ENCODE measurements at regions not wholly inside any gene's neighbourhood (a gene's known extent, or its start where the extent isn't known, plus 50 kb on each side); places are given as distances from the start of the nearest gene placed in this dataset.

DNA sequence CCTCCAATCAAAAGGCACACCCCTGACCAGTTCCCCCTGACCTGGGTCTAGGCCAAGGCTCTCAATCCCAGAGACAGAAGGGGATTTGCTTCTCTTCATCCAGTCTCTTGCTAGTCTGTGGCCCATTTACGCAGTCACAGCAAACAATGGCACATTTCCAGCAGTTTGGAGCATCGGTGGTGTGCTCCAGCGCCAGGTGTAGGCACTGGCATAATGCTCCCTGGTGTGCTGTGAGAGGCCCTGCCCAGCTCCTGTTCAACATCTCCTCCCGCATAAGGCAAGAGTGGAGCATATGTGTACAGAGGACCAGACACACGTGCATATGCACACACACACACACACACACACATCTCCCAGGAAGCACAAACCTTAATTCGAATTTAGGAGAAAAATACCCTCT, 79.5 kb upstream of the ERCC6L2 start:
- no peak overlapping the region for H3K27ac ChIP-seq (ENCODE audit: low read length)
- H3K9me3 ChIP-seq (replicated peaks; ENCODE audit: insufficient read depth, low read length), result no peaks in the 10 kb centered on the region
- DNase-seq, result no peak
- TF ChIP-seq EZH2 (optimal IDR thresholded peaks at IDR 0.05; ENCODE audit: low read depth, low read length) (no peak), EZH2phosphoT487 (IDR thresholded peaks at IDR 0.05; ENCODE audit: low read length) (no peak)
- TF ChIP-seq, protein P1, sequence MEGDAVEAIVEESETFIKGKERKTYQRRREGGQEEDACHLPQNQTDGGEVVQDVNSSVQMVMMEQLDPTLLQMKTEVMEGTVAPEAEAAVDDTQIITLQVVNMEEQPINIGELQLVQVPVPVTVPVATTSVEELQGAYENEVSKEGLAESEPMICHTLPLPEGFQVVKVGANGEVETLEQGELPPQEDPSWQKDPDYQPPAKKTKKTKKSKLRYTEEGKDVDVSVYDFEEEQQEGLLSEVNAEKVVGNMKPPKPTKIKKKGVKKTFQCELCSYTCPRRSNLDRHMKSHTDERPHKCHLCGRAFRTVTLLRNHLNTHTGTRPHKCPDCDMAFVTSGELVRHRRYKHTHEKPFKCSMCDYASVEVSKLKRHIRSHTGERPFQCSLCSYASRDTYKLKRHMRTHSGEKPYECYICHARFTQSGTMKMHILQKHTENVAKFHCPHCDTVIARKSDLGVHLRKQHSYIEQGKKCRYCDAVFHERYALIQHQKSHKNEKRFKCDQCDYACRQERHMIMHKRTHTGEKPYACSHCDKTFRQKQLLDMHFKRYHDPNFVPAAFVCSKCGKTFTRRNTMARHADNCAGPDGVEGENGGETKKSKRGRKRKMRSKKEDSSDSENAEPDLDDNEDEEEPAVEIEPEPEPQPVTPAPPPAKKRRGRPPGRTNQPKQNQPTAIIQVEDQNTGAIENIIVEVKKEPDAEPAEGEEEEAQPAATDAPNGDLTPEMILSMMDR (IDR thresholded peaks at IDR 0.05; ENCODE audit: low read length), result no peak
- H3K79me2 ChIP-seq (ENCODE audit: low read length), result no peaks in the 10 kb centered on the region
- no peaks in the 10 kb centered on the region for H3K4me1 ChIP-seq (ENCODE audit: low read length)
- no peak overlapping the region for H3K4me2 ChIP-seq (ENCODE audit: low read depth, low read length)
- H2AFZ ChIP-seq (ENCODE audit: low read length), result no peak overlapping the region
- H3K9me2 ChIP-seq (replicated peaks; ENCODE audit: insufficient read depth, low read length), result no peaks in the 10 kb centered on the region
- H3K4me3 ChIP-seq (ENCODE audit: low read length), result no peak overlapping the region
- H3K9ac ChIP-seq (ENCODE audit: low read length), result no peak overlapping the region
- no peaks in the 10 kb centered on the region for H3K27me3 ChIP-seq (replicated peaks; ENCODE audit: insufficient read depth, low read length)
- no peaks in the 10 kb centered on the region for H4K20me1 ChIP-seq (ENCODE audit: insufficient read depth, low read length)
- no peaks in the 10 kb centered on the region for H3K36me3 ChIP-seq (replicated peaks; ENCODE audit: insufficient read depth, low read length)
- H3F3A ChIP-seq (ENCODE audit: insufficient read depth, low read length), result no peaks in the 10 kb centered on the region

DNA sequence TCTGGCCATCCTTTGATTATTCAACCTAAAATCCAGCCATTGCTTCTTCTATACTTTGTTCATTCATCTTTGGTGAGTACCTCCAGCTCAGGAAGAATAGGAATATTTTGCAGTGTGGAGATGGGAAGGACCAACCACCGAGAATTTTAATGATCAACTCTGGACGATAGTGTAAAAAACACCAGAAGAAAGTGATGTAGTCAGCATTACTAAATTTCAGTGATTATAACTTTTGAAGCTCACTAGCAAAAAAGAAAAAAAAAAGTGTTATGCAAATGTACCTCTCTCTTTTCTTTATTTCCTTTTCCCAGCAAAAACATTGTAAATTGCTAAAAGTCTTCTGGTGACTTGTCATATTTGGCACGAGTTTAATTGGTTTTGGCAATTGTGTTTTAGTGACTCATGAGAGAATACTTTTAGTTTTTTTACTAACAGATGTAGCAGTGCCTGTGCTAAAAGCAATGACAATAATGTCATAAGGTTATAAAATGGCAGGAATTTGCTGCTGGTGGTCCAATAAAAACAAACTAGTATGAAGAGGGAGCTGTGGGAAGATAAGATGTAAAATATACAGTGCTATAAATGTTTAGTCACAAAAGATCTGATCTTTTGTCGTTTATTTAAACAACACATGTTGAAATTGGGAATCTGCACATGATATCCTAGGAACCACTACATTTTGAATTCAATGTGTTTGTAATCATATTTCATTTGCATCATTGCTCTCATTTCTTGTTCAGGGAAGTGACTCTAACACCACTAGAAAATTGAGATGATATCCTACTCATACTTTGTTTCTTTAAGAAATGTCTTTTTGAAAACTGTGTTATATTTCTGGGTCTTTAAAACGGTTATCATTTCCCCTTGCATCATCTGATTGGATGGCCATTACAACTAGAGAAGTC, 81.3 kb upstream of the ERCC6L2 start:
- Histone ChIP-seq H3K36me3 (replicated peaks; ENCODE audit: insufficient read depth, low read length) (no peaks in the 10 kb centered on the region), H3K9me2 (replicated peaks; ENCODE audit: insufficient read depth, low read length) (no peaks in the 10 kb centered on the region), H3K4me2 (ENCODE audit: low read depth, low read length) (no peak overlapping the region), H3K4me1 (ENCODE audit: low read length) (no peaks in the 10 kb centered on the region), H3K9ac (ENCODE audit: low read length) (no peak overlapping the region), H2AFZ (ENCODE audit: low read length) (no peak overlapping the region), H3K27ac (ENCODE audit: low read length) (no peak overlapping the region), H3K79me2 (ENCODE audit: low read length) (no peaks in the 10 kb centered on the region), H3K4me3 (ENCODE audit: low read length) (no peak overlapping the region), H3F3A (ENCODE audit: insufficient read depth, low read length) (no peaks in the 10 kb centered on the region), H4K20me1 (ENCODE audit: insufficient read depth, low read length) (no peaks in the 10 kb centered on the region), H3K27me3 (replicated peaks; ENCODE audit: insufficient read depth, low read length) (no peaks in the 10 kb centered on the region), H3K9me3 (replicated peaks; ENCODE audit: insufficient read depth, low read length) (no peaks in the 10 kb centered on the region)
- TF ChIP-seq EZH2phosphoT487 (IDR thresholded peaks at IDR 0.05; ENCODE audit: low read length) (no peak), EZH2 (optimal IDR thresholded peaks at IDR 0.05; ENCODE audit: low read depth, low read length) (no peak)
- TF ChIP-seq, protein P1 (IDR thresholded peaks at IDR 0.05; ENCODE audit: low read length), result no peak
- DNase-seq, result no peak

DNA sequence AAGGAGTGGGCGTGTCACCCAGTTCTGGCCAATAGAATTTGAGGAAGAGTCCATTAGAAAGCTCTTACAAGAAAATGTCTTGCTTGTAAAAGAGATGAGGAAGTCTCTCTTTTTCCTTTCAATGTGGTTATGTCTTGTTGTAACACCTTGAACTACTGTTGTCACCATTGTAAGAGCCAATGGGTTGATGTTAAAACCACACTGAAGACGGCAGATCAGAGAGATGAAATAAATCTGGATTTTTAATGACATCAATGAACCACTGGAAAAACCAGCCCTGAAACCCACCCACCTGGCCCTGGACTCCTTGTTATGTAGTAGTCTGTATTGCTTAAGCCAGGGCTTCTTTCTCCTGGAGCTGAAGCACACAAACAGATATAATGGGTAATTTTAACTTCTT, 83.8 kb upstream of the ERCC6L2 start:
- Histone ChIP-seq H3K4me2 (ENCODE audit: low read depth, low read length) (no peak overlapping the region), H3K4me3 (ENCODE audit: low read length) (no peak overlapping the region), H3K9me3 (replicated peaks; ENCODE audit: insufficient read depth, low read length) (no peaks in the 10 kb centered on the region), H3K36me3 (replicated peaks; ENCODE audit: insufficient read depth, low read length) (no peaks in the 10 kb centered on the region), H3K27ac (ENCODE audit: low read length) (no peak overlapping the region), H3K27me3 (replicated peaks; ENCODE audit: insufficient read depth, low read length) (no peaks in the 10 kb centered on the region), H3F3A (ENCODE audit: insufficient read depth, low read length) (no peaks in the 10 kb centered on the region), H3K4me1 (ENCODE audit: low read length) (no peaks in the 10 kb centered on the region), H3K79me2 (ENCODE audit: low read length) (no peaks in the 10 kb centered on the region), H4K20me1 (ENCODE audit: insufficient read depth, low read length) (no peaks in the 10 kb centered on the region), H2AFZ (ENCODE audit: low read length) (no peak overlapping the region), H3K9ac (ENCODE audit: low read length) (no peak overlapping the region), H3K9me2 (replicated peaks; ENCODE audit: insufficient read depth, low read length) (no peaks in the 10 kb centered on the region)
- no peak for DNase-seq
- TF ChIP-seq, protein P1 (IDR thresholded peaks at IDR 0.05; ENCODE audit: low read length), result no peak
- no peak for TF ChIP-seq EZH2 (optimal IDR thresholded peaks at IDR 0.05; ENCODE audit: low read depth, low read length)
- TF ChIP-seq EZH2phosphoT487 (IDR thresholded peaks at IDR 0.05; ENCODE audit: low read length), result no peak

All from MM.1S (cell line).